CD14-positive monocyte (primary cell): ENCODE measurements at regions not wholly inside any gene's neighbourhood (a gene's known extent, or its start where the extent isn't known, plus 50 kb on each side); places are given as distances from the start of the nearest gene placed in this dataset.

Experiments
- DNase-seq, 3 donors: peaks; one replicate each; pipeline ENCODE4 v3.0.0-alpha.2; 2011 to 2022
- H2AFZ ChIP-seq: 2 replicates; pipeline ENCODE4 v1.6.0; 2012; ENCODE audit warnings: mild to moderate bottlenecking, low read depth, low read length, inconsistent platforms; ENCODE audit not compliant: insufficient read depth, poor library complexity, severe bottlenecking
- H3K27ac ChIP-seq, 2 donors: 1 replicate in 1 of 2; 2 replicates in 1 of 2; pipeline ENCODE4 v1.5.1; 2012 to 2013; ENCODE audit warnings: low read length in 2 of 2, control low read depth in 1 of 2, inconsistent platforms in 1 of 2, low read depth in 1 of 2, mild to moderate bottlenecking in 1 of 2
- H3K27me3 ChIP-seq, 2 donors: one replicate each; pipeline versions ENCODE4 v1.6.0 to v1.6.1; 2011 to 2013; ENCODE audit warnings: low read length in 2 of 2; ENCODE audit not compliant: control insufficient read depth in 2 of 2, insufficient read depth in 2 of 2
- H3K36me3 ChIP-seq, 2 donors: replicated peaks in 1 of 2; 1 replicate in 1 of 2; 2 replicates in 1 of 2; pipeline versions ENCODE4 v1.5.1 to v1.6.1; 2012 to 2013; ENCODE audit warnings: low read length in 2 of 2, control low read depth in 1 of 2, inconsistent platforms in 1 of 2, mild to moderate bottlenecking in 1 of 2; ENCODE audit not compliant: insufficient read depth in 2 of 2, control insufficient read depth in 1 of 2
- H3K4me1 ChIP-seq, 2 donors: 1 replicate in 1 of 2; 2 replicates in 1 of 2; pipeline versions ENCODE4 v1.5.1 to v1.6.1; 2012 to 2013; ENCODE audit warnings: low read length in 2 of 2, control low read depth in 1 of 2, inconsistent platforms in 1 of 2, mild to moderate bottlenecking in 1 of 2, moderate library complexity in 1 of 2; ENCODE audit not compliant: insufficient read depth in 2 of 2, control insufficient read depth in 1 of 2
- H3K4me2 ChIP-seq: replicated peaks from 2 replicates; pipeline ENCODE3; 2012; ENCODE audit warnings: low read length, moderate library complexity, mild to moderate bottlenecking; ENCODE audit not compliant: poor library complexity, severe bottlenecking; ENCODE audit errors: extremely low read depth
- H3K4me3 ChIP-seq, 3 experiments: fragments of 200-600 bp in 1 of 3; sonication (generic) in 1 of 3; replicated peaks in 1 of 3; 1 replicate in 2 of 3; 2 replicates in 1 of 3; pipeline ENCODE4 v1.5.1; 2011 to 2013; ENCODE audit warnings: low read length in 3 of 3, mild to moderate bottlenecking in 3 of 3, control low read depth in 2 of 3, low read depth in 2 of 3, inconsistent platforms in 1 of 3, moderate library complexity in 1 of 3
- H3K79me2 ChIP-seq: 2 replicates; pipeline ENCODE4 v1.6.0; 2012; ENCODE audit warnings: mild to moderate bottlenecking, control low read depth, inconsistent platforms, low read length, moderate library complexity; ENCODE audit not compliant: insufficient read depth
- H3K9ac ChIP-seq: 2 replicates; pipeline ENCODE4 v1.6.0; 2017; ENCODE audit warnings: low read length, mild to moderate bottlenecking; ENCODE audit not compliant: insufficient read depth, poor library complexity, severe bottlenecking
- H3K9me3 ChIP-seq, 2 donors: replicated peaks in 1 of 2; 1 replicate in 1 of 2; 2 replicates in 1 of 2; pipeline versions ENCODE4 v1.5.1 to v1.6.1; 2012 to 2013; ENCODE audit warnings: low read length in 2 of 2, control low read depth in 1 of 2; ENCODE audit not compliant: control insufficient read depth in 1 of 2, insufficient read depth in 1 of 2
- H4K20me1 ChIP-seq: 2 replicates; pipeline ENCODE4 v1.6.0; 2012; ENCODE audit warnings: mild to moderate bottlenecking, low read length, control low read depth, moderate library complexity; ENCODE audit not compliant: insufficient read depth
- H3K27ac Mint-ChIP-seq, 7 donors: one replicate each; pipeline ENCODE4 v1.8.0; 2020; ENCODE audit warnings: mild to moderate bottlenecking in 7 of 7, mixed read lengths in 7 of 7, moderate library complexity in 6 of 7, inconsistent platforms in 2 of 7
- H3K27me3 Mint-ChIP-seq, 3 donors: one replicate each; pipeline ENCODE4 v1.8.0; 2021 to 2022; ENCODE audit warnings: low read depth in 3 of 3, mild to moderate bottlenecking in 3 of 3, mixed read lengths in 3 of 3, moderate library complexity in 3 of 3, inconsistent platforms in 1 of 3
- H3K36me3 Mint-ChIP-seq, 2 donors: one replicate each; pipeline ENCODE4 v1.8.0; 2020; ENCODE audit warnings: mixed read lengths in 2 of 2, inconsistent platforms in 1 of 2, mild to moderate bottlenecking in 1 of 2
- H3K4me1 Mint-ChIP-seq: one replicate; pipeline ENCODE4 v1.8.0; 2020; ENCODE audit warnings: mild to moderate bottlenecking, mixed read lengths
- H3K4me3 Mint-ChIP-seq, 2 donors: one replicate each; pipeline ENCODE4 v1.8.0; 2020; ENCODE audit warnings: mild to moderate bottlenecking in 2 of 2, mixed read lengths in 2 of 2, moderate library complexity in 1 of 2
- H3K9me3 Mint-ChIP-seq, 7 donors: one replicate each; pipeline ENCODE4 v1.8.0; 2020 to 2022; ENCODE audit warnings: mixed read lengths in 7 of 7, mild to moderate bottlenecking in 6 of 7, moderate library complexity in 6 of 7, inconsistent platforms in 2 of 7
- WGBS: methylation state at CpG from one replicate; pipeline ENCODE4 v1.1.5; 2013; ENCODE audit warnings: missing lambda C conversion rate; ENCODE audit not compliant: insufficient coverage; 5-methylcytosine and 5-hydroxymethylcytosine counted together
- intact Hi-C, 2 donors: fragments of 100-400 bp; cut with micrococcal nuclease; formaldehyde crosslinking; loops; one replicate each; pipeline versions ENCODE4 v1.15.0 to v1.15.1; 2023
- TF ChIP-seq, protein P1 (sequence below): fragments of 200-600 bp; IDR thresholded peaks from one replicate; pipeline ENCODE4 v1.8.0; 2022; ENCODE audit warnings: antibody characterized with exemption, mild to moderate bottlenecking

DNA sequence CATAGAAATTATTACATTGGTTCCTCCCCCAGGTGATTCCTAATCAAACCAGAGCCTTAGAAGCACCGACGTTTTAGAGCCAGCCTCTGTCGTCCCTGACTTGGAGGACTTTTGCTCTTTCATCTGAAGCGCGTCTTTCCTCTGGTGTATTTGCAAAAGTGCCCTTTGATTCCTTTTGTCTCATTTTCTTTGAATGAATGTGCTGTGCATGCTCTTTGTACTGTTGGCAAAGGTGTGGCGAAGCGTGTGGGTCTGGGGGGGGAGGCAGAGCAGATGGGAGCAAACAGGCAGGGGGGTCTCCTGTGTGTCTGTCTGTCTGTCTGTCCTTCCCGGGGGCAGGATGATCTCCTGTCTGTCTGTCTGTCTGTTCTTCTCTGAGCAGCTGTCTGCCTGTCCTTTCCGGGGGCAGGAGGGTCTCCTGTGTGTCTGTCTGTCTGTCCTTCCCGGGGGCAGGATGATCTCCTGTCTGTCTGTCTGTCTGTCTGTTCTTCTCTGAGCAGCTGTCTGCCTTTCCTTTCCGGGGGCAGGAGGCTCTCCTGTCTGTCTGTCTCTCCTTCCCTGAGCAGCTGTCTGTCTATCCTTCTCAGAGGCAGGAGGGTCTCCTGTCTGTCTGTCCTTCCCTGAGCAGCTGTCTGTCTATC lies 205.5 kb upstream of the MYT1L start:
- Histone ChIP-seq H3K79me2 (no peaks in the 10 kb centered on the region), H3K27me3 (no peaks in the 10 kb centered on the region), H3K36me3 (no peaks in the 10 kb centered on the region), H3K9ac (no peak overlapping the region), H3K4me2 (no peak overlapping the region), H3K4me1 (no peaks in the 10 kb centered on the region), H3K9me3 (no peaks in the 10 kb centered on the region), H3K4me3 (no peak overlapping the region), H3K27ac (no peak overlapping the region), H2AFZ (no peak overlapping the region), H4K20me1 (no peaks in the 10 kb centered on the region)
- Mint-ChIP-seq H3K9me3 (peaks cover 0 to 7% (median under 1%) of the 10 kb centered on the region in 7 donors), H3K27ac (no peak overlapping the region), H3K4me1 (no peaks in the 10 kb centered on the region), H3K27me3 (peaks cover 0 to 9% (median 0%) of the 10 kb centered on the region in 3 donors), H3K36me3 (no peaks in the 10 kb centered on the region), H3K4me3 (no peak overlapping the region)
- WGBS = 92% methylated on average over 10 of the region's 11 CpGs
- DNase-seq = no peak
- TF ChIP-seq, protein P1, sequence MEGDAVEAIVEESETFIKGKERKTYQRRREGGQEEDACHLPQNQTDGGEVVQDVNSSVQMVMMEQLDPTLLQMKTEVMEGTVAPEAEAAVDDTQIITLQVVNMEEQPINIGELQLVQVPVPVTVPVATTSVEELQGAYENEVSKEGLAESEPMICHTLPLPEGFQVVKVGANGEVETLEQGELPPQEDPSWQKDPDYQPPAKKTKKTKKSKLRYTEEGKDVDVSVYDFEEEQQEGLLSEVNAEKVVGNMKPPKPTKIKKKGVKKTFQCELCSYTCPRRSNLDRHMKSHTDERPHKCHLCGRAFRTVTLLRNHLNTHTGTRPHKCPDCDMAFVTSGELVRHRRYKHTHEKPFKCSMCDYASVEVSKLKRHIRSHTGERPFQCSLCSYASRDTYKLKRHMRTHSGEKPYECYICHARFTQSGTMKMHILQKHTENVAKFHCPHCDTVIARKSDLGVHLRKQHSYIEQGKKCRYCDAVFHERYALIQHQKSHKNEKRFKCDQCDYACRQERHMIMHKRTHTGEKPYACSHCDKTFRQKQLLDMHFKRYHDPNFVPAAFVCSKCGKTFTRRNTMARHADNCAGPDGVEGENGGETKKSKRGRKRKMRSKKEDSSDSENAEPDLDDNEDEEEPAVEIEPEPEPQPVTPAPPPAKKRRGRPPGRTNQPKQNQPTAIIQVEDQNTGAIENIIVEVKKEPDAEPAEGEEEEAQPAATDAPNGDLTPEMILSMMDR = no peak
- intact Hi-C loops = no loop called here

DNA sequence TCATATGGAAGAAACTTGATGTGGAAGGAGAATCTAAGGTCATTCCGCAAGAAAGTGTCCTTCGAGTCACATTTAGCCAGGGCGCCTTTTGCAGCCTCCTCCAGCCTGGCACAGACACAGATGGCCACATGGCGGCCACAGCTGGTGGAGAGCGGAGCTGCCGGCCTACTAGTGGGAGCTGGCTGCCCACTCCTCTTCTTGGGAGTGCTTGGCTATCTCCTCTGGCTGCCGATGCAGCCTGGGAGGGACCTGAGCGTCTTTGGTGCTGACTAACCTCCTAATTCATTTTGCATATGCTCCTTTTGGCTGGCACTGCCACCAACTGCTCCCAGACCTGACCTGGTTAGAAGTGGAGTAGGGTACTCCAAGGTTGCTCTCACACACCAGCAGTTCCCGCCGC lies 199.3 kb upstream of the MYT1L start:
- intact Hi-C loops = no loop called here
- no peaks in the 10 kb centered on the region for H4K20me1 ChIP-seq
- H3K9me3 ChIP-seq = no peaks in the 10 kb centered on the region
- H3K36me3 ChIP-seq = no peaks in the 10 kb centered on the region
- no peak overlapping the region for H3K9ac ChIP-seq
- Mint-ChIP-seq H3K9me3 (peaks cover 0 to 14% (median 5%) of the 10 kb centered on the region in 7 donors), H3K27ac (no peak overlapping the region), H3K4me3 (no peak overlapping the region), H3K27me3 (no peaks in the 10 kb centered on the region), H3K36me3 (no peaks in the 10 kb centered on the region), H3K4me1 (no peaks in the 10 kb centered on the region)
- TF ChIP-seq, protein P1 = no peak
- no peak overlapping the region for H3K4me3 ChIP-seq
- H3K79me2 ChIP-seq = no peaks in the 10 kb centered on the region
- DNase-seq = no peak
- H3K4me2 ChIP-seq = no peak overlapping the region
- no peak overlapping the region for H3K27ac ChIP-seq
- H3K4me1 ChIP-seq = no peaks in the 10 kb centered on the region
- H2AFZ ChIP-seq = no peak overlapping the region
- no peaks in the 10 kb centered on the region for H3K27me3 ChIP-seq
- WGBS = 87% methylated on average over 6 of the region's 10 CpGs
